ENCODE measurements at regions not wholly inside any gene's neighbourhood (a gene's known extent, or its start where the extent isn't known, plus 50 kb on each side); places are given as distances from the start of the nearest gene placed in this dataset.

- Histone ChIP-seq H3K9me2 (ENCODE audit: insufficient read depth) (no peaks in the 10 kb centered on the region), H3K4me1 (ENCODE audit: control insufficient read depth in 1 of 2, insufficient read depth in 2 of 2, low read length in 2 of 2) (no peaks in the 10 kb centered on the region), H3K9me3 (ENCODE audit: control insufficient read depth in 1 of 2, insufficient read depth in 1 of 2, low read depth in 1 of 2, low read length in 2 of 2) (no peaks in the 10 kb centered on the region), H3K27me3 (ENCODE audit: insufficient read depth, low read length) (no peaks in the 10 kb centered on the region), H3K4me3 (replicated peaks in 1 of 2; ENCODE audit: low read depth in 1 of 2, low read length in 2 of 2) (no peak overlapping the region), H3K9ac (ENCODE audit: low read length) (no peak overlapping the region), H3K79me2 (ENCODE audit: insufficient read depth, low read length) (no peaks in the 10 kb centered on the region), H3K36me3 (ENCODE audit: control insufficient read depth in 1 of 2, insufficient read depth in 2 of 2, low read length in 2 of 2) (no peaks in the 10 kb centered on the region; a peak in 1 of 4 replicates), H3K4me2 (ENCODE audit: low read length) (no peak overlapping the region), H4K20me1 (ENCODE audit: insufficient read depth) (no peaks in the 10 kb centered on the region), H3K27ac (ENCODE audit: low read depth, low read length) (no peak overlapping the region), H2AFZ (ENCODE audit: low read depth, low read length, poor library complexity, severe bottlenecking) (no peak overlapping the region)
- ChIA-PET RAD21 (ENCODE audit: low non-redundant PET in 1 of 2, low total read pairs in 2 of 2, uncharacterized antibody in 2 of 2, unreplicated experiment in 2 of 2) (no interaction called here), CTCF (no interaction called here), POLR2A (no interaction called here)
- intact Hi-C loops (cut with micrococcal nuclease) = no loop called here
- TF ChIP-seq REST (IDR thresholded peaks at IDR 0.05; ENCODE audit: low read depth) = no peak
- no peak for DNase-seq (ENCODE audit: low read depth, low spot score)
- no peak for ATAC-seq
- BruUV-seq (replicated peaks) = no TSS peak
Measured at GRCh38 chr16:13634253-13634652, 285.7 kb upstream of the ERCC4 start.

GRCh38 chr16:13634959-13635358, 285.0 kb upstream of the ERCC4 start:
- Histone ChIP-seq H3K9me3 (ENCODE audit: control insufficient read depth in 1 of 2, insufficient read depth in 1 of 2, low read depth in 1 of 2, low read length in 2 of 2) (no peaks in the 10 kb centered on the region), H3K9ac (ENCODE audit: low read length) (no peak overlapping the region), H3K9me2 (ENCODE audit: insufficient read depth) (no peaks in the 10 kb centered on the region), H3K27ac (ENCODE audit: low read depth, low read length) (no peak overlapping the region), H4K20me1 (ENCODE audit: insufficient read depth) (no peaks in the 10 kb centered on the region), H3K27me3 (ENCODE audit: insufficient read depth, low read length) (no peaks in the 10 kb centered on the region), H3K79me2 (ENCODE audit: insufficient read depth, low read length) (no peaks in the 10 kb centered on the region), H3K36me3 (ENCODE audit: control insufficient read depth in 1 of 2, insufficient read depth in 2 of 2, low read length in 2 of 2) (no peaks in the 10 kb centered on the region; a peak in 1 of 4 replicates), H3K4me3 (replicated peaks in 1 of 2; ENCODE audit: low read depth in 1 of 2, low read length in 2 of 2) (no peak overlapping the region), H3K4me2 (ENCODE audit: low read length) (no peak overlapping the region), H2AFZ (ENCODE audit: low read depth, low read length, poor library complexity, severe bottlenecking) (no peak overlapping the region), H3K4me1 (ENCODE audit: control insufficient read depth in 1 of 2, insufficient read depth in 2 of 2, low read length in 2 of 2) (no peaks in the 10 kb centered on the region)
- DNase-seq (ENCODE audit: low read depth, low spot score) = no peak
- RAD21 ChIA-PET (ENCODE audit: low non-redundant PET in 1 of 2, low total read pairs in 2 of 2, uncharacterized antibody in 2 of 2, unreplicated experiment in 2 of 2) = no interaction called here
- CTCF ChIA-PET = no interaction called here
- no peak for TF ChIP-seq REST (IDR thresholded peaks at IDR 0.05; ENCODE audit: low read depth)
- no peak for TF ChIP-seq CTCF (IDR thresholded peaks at IDR 0.05 in 2 of 3, conservative IDR thresholded peaks at IDR 0.05 in 1 of 3; ENCODE audit: borderline replicate concordance in 1 of 3, insufficient read depth in 1 of 3, low read depth in 2 of 3, low read length in 2 of 3)
- no peak for TF ChIP-seq YY1 (IDR thresholded peaks at IDR 0.05; ENCODE audit: extremely low read depth, insufficient replicate concordance, low read depth, low read length)
- TF ChIP-seq EZH2 (IDR thresholded peaks at IDR 0.05) = no peak
- TF ChIP-seq POLR2AphosphoS5 (IDR thresholded peaks at IDR 0.05; ENCODE audit: low read depth, low read length) = no peak
- ATAC-seq = no peak
- intact Hi-C loops (cut with micrococcal nuclease) = no loop called here
- POLR2A ChIA-PET = no interaction called here
- no TSS peak for BruUV-seq (replicated peaks)
